ENCODE measurements at regions not wholly inside any gene's neighbourhood (a gene's known extent, or its start where the extent isn't known, plus 50 kb on each side); places are given as distances from the start of the nearest gene placed in this dataset.

DNA sequence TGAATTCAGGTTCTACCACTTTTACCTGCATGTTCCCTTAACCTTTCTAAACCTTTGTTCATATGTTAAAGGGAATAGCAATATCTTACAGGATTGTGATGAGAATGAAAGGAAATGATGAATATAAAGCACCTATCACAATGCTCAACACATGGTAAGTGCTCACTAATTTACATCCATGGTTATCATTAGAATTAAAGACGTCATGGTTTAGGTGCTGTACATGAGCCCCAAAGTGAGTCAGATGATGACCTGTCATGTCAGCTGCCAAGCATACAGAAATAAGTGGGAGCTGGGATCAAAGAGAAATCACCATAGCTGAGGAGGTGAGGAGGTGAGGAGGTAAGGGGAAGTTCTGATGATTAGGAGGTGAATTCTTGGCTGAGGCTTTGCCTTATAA lies 135.9 kb upstream of the ATP2B1 start:
- TF ChIP-seq IRF4 (IDR thresholded peaks at IDR 0.05; ENCODE audit: low read depth, low read length) = no peak
- TF ChIP-seq ZSCAN29 (IDR thresholded peaks at IDR 0.05) = no peak
- TF ChIP-seq, protein P1, sequence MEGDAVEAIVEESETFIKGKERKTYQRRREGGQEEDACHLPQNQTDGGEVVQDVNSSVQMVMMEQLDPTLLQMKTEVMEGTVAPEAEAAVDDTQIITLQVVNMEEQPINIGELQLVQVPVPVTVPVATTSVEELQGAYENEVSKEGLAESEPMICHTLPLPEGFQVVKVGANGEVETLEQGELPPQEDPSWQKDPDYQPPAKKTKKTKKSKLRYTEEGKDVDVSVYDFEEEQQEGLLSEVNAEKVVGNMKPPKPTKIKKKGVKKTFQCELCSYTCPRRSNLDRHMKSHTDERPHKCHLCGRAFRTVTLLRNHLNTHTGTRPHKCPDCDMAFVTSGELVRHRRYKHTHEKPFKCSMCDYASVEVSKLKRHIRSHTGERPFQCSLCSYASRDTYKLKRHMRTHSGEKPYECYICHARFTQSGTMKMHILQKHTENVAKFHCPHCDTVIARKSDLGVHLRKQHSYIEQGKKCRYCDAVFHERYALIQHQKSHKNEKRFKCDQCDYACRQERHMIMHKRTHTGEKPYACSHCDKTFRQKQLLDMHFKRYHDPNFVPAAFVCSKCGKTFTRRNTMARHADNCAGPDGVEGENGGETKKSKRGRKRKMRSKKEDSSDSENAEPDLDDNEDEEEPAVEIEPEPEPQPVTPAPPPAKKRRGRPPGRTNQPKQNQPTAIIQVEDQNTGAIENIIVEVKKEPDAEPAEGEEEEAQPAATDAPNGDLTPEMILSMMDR (IDR thresholded peaks at IDR 0.05 in 2 of 3, conservative IDR thresholded peaks at IDR 0.05 in 1 of 3; ENCODE audit: control insufficient read depth in 2 of 3, extremely low read depth in 1 of 3, insufficient read depth in 1 of 3, low read depth in 3 of 3, low read length in 3 of 3) = no peak
- TF ChIP-seq, protein P2, sequence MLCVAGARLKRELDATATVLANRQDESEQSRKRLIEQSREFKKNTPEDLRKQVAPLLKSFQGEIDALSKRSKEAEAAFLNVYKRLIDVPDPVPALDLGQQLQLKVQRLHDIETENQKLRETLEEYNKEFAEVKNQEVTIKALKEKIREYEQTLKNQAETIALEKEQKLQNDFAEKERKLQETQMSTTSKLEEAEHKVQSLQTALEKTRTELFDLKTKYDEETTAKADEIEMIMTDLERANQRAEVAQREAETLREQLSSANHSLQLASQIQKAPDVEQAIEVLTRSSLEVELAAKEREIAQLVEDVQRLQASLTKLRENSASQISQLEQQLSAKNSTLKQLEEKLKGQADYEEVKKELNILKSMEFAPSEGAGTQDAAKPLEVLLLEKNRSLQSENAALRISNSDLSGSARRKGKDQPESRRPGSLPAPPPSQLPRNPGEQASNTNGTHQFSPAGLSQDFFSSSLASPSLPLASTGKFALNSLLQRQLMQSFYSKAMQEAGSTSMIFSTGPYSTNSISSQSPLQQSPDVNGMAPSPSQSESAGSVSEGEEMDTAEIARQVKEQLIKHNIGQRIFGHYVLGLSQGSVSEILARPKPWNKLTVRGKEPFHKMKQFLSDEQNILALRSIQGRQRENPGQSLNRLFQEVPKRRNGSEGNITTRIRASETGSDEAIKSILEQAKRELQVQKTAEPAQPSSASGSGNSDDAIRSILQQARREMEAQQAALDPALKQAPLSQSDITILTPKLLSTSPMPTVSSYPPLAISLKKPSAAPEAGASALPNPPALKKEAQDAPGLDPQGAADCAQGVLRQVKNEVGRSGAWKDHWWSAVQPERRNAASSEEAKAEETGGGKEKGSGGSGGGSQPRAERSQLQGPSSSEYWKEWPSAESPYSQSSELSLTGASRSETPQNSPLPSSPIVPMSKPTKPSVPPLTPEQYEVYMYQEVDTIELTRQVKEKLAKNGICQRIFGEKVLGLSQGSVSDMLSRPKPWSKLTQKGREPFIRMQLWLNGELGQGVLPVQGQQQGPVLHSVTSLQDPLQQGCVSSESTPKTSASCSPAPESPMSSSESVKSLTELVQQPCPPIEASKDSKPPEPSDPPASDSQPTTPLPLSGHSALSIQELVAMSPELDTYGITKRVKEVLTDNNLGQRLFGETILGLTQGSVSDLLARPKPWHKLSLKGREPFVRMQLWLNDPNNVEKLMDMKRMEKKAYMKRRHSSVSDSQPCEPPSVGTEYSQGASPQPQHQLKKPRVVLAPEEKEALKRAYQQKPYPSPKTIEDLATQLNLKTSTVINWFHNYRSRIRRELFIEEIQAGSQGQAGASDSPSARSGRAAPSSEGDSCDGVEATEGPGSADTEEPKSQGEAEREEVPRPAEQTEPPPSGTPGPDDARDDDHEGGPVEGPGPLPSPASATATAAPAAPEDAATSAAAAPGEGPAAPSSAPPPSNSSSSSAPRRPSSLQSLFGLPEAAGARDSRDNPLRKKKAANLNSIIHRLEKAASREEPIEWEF (IDR thresholded peaks at IDR 0.05; ENCODE audit: insufficient replicate concordance, low read depth, low read length) = no peak
- TF ChIP-seq POLR2A (IDR thresholded peaks at IDR 0.05; ENCODE audit: low read depth, low read length) = no peak
- no peak for TF ChIP-seq RAD21 (IDR thresholded peaks at IDR 0.05; ENCODE audit: insufficient read depth, low read depth, low read length)
- TF ChIP-seq SUZ12 (IDR thresholded peaks at IDR 0.05; ENCODE audit: unreplicated experiment) = no peak
- no peak for TF ChIP-seq TARDBP (IDR thresholded peaks at IDR 0.05; ENCODE audit: borderline replicate concordance)

Data from GM12878 (cell line).